ENCODE measurements at regions not wholly inside any gene's neighbourhood (a gene's known extent, or its start where the extent isn't known, plus 50 kb on each side); places are given as distances from the start of the nearest gene placed in this dataset.

DNA sequence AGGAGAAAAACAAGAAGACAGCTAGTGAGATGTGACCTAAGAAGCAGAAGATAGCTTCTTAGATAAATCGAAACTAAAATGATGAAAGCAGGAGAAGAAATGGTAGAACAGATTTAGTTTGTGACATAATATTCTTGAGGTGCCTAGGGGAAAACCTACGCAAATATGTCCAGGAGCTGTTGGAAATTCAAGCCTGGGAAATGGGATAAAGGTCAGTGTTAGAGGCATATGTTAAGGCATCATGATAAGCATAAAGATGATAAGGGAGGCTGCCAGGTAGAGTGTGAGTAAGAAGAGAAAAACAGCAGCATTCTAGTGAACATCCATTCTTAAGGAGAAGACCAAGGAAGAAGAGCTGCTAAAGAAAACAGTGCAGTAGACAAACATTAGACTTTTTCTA lies 109.6 kb upstream of the LGR5 start:
- Histone ChIP-seq H2AFZ (replicated peaks; ENCODE audit: low read length, poor library complexity) (no peak overlapping the region), H4K8ac (ENCODE audit: low read depth in 2 of 2, low read length in 2 of 2) (no peak overlapping the region), H4K91ac (ENCODE audit: insufficient read depth, low read depth, low read length) (no peak overlapping the region), H3K27ac (ENCODE audit: insufficient read depth, low read length) (no peak overlapping the region), H4K20me1 (ENCODE audit: insufficient read depth, low read length) (no peaks in the 10 kb centered on the region), H3K4ac (ENCODE audit: low read depth, low read length) (no peak overlapping the region), H3K56ac (ENCODE audit: extremely low read depth, insufficient read depth, low read length) (no peak overlapping the region), H3K4me1 (ENCODE audit: control insufficient read depth, insufficient read depth, low read length) (no peaks in the 10 kb centered on the region), H3K9me3 (ENCODE audit: control insufficient read depth, insufficient read depth, low read length) (no peaks in the 10 kb centered on the region), H3K4me3 (ENCODE audit: insufficient read depth, low read depth, low read length) (no peak overlapping the region), H3K9ac (ENCODE audit: low read depth, low read length) (no peak overlapping the region), H2BK5ac (ENCODE audit: low read depth, low read length, poor library complexity, severe bottlenecking) (no peak overlapping the region), H3K36me3 (ENCODE audit: control insufficient read depth, insufficient read depth, low read length) (no peaks in the 10 kb centered on the region), H2AK9ac (replicated peaks; ENCODE audit: low read depth, low read length, poor library complexity) (no peak overlapping the region), H3K18ac (ENCODE audit: low read depth, low read length) (no peak overlapping the region), H2AK5ac (ENCODE audit: low read depth, low read length) (no peak overlapping the region), H3K9me1 (ENCODE audit: insufficient read depth, low read length) (no peaks in the 10 kb centered on the region), H2BK20ac (ENCODE audit: low read depth, low read length) (no peak overlapping the region), H3K4me2 (ENCODE audit: low read depth, low read length) (no peak overlapping the region), H3K23ac (ENCODE audit: low read depth, low read length) (no peak overlapping the region), H4K5ac (ENCODE audit: low read depth, low read length) (no peak overlapping the region), H2BK15ac (ENCODE audit: low read depth, low read length) (no peak overlapping the region), H3K14ac (replicated peaks; ENCODE audit: low read depth, low read length) (no peak overlapping the region), H3K27me3 (ENCODE audit: control insufficient read depth, insufficient read depth, low read length) (no peaks in the 10 kb centered on the region), H2BK120ac (ENCODE audit: low read depth, low read length) (no peak overlapping the region), H3K79me1 (ENCODE audit: low read depth in 1 of 2, low read length in 2 of 2) (no peaks in the 10 kb centered on the region)
- dilution Hi-C loops (cut with HindIII; ENCODE audit: low sequenced_read_pairs, unreplicated experiment), result no loop called here
- intact Hi-C loops (cut with micrococcal nuclease), result no loop called here
- CTCF ChIA-PET, result no interaction called here
- 61% methylated on average over 2 of the region's 2 CpGs; no CpG with 5 or more reads in 1 of the 2 experiments for WGBS, 2 experiments (ENCODE audit: extremely low coverage in 2 of 2, insufficient read length in 1 of 2)
- TF ChIP-seq RCOR1 (IDR thresholded peaks at IDR 0.05; ENCODE audit: insufficient replicate concordance, low read length) (no peak), MAZ (IDR thresholded peaks at IDR 0.05; ENCODE audit: borderline replicate concordance, low read depth, low read length) (no peak), MAFK (IDR thresholded peaks at IDR 0.05; ENCODE audit: low read depth, low read length) (no peak), CEBPB (IDR thresholded peaks at IDR 0.05; ENCODE audit: low read depth, low read length) (no peak)
- DNase-seq, result no peak
- in situ Hi-C loops (cut with MboI; ENCODE audit: low sequenced_read_pairs), result no loop called here
- POLR2A ChIA-PET (ENCODE audit: unreplicated experiment), result no interaction called here
- no TSS peak for BruUV-seq (replicated peaks)
- ATAC-seq (ENCODE audit: low read depth), result no peak

Measured in IMR-90 (cell line).